OCI-LY1 (cell line): ENCODE measurements at regions not wholly inside any gene's neighbourhood (a gene's known extent, or its start where the extent isn't known, plus 50 kb on each side); places are given as distances from the start of the nearest gene placed in this dataset.

Experiments used
- H2AFZ ChIP-seq: fragments of 200-600 bp; sonication (generic), shearing (Covaris generic); 2 replicates; pipeline ENCODE4 v1.6.0; 2014; ENCODE audit warnings: antibody characterized with exemption, mild to moderate bottlenecking, low read length
- H3F3A ChIP-seq: fragments of 200-600 bp; sonication (generic), shearing (Covaris generic); 2 replicates; pipeline ENCODE4 v1.6.0; 2014; ENCODE audit warnings: mild to moderate bottlenecking, antibody characterized with exemption, low read length, moderate library complexity; ENCODE audit not compliant: insufficient read depth
- H3K27ac ChIP-seq: fragments of 200-600 bp; sonication (generic); 2 replicates; pipeline ENCODE4 v1.5.1; 2014; ENCODE audit warnings: low read length, mixed run types, mild to moderate bottlenecking, low read depth; ENCODE audit not compliant: poor library complexity, severe bottlenecking
- H3K27me3 ChIP-seq: fragments of 200-600 bp; sonication (generic); 2 replicates; pipeline ENCODE4 v1.6.0; 2014; ENCODE audit warnings: antibody characterized with exemption, mild to moderate bottlenecking, low read length, moderate library complexity; ENCODE audit not compliant: insufficient read depth
- H3K36me3 ChIP-seq: fragments of 200-600 bp; sonication (generic); 2 replicates; pipeline ENCODE4 v1.6.1; 2014; ENCODE audit warnings: mild to moderate bottlenecking, antibody characterized with exemption, low read length, moderate library complexity, mixed read lengths; ENCODE audit not compliant: insufficient read depth
- H3K4me1 ChIP-seq: fragments of 200-600 bp; sonication (generic); 2 replicates; pipeline ENCODE4 v1.5.1; 2014; ENCODE audit warnings: mild to moderate bottlenecking, low read length, moderate library complexity; ENCODE audit not compliant: insufficient read depth, severe bottlenecking
- H3K4me2 ChIP-seq: fragments of 200-600 bp; sonication (generic), shearing (Covaris generic); 2 replicates; pipeline ENCODE4 v1.6.1; 2014; ENCODE audit warnings: low read length
- H3K4me3 ChIP-seq: fragments of 200-600 bp; sonication (generic); 2 replicates; pipeline ENCODE4 v1.5.1; 2014; ENCODE audit warnings: low read length, low read depth, mild to moderate bottlenecking, mixed read lengths; ENCODE audit not compliant: poor library complexity, severe bottlenecking
- H3K79me2 ChIP-seq: fragments of 200-600 bp; shearing (Covaris generic); 2 replicates; pipeline ENCODE4 v1.6.1; 2016; ENCODE audit warnings: mixed run types, low read length, mixed read lengths; ENCODE audit not compliant: insufficient read depth
- H3K9ac ChIP-seq: fragments of 200-600 bp; sonication (generic), shearing (Covaris generic); 2 replicates; pipeline ENCODE4 v1.6.1; 2014; ENCODE audit warnings: mild to moderate bottlenecking, low read length, mixed read lengths
- H3K9me2 ChIP-seq: fragments of 200-600 bp; sonication (generic), shearing (Covaris generic); 2 replicates; pipeline ENCODE4 v1.6.1; 2014; ENCODE audit warnings: low read depth, mild to moderate bottlenecking, low read length, mixed read lengths
- H3K9me3 ChIP-seq: fragments of 200-600 bp; shearing (Covaris generic); 2 replicates; pipeline ENCODE4 v1.6.1; 2014; ENCODE audit warnings: low read length, mixed read lengths
- H4K20me1 ChIP-seq: fragments of 200-600 bp; sonication (generic), shearing (Covaris generic); 2 replicates; pipeline ENCODE4 v1.6.0; 2016; ENCODE audit warnings: mild to moderate bottlenecking, low read length; ENCODE audit not compliant: insufficient read depth
- CTCF ChIP-seq: fragments of 200-600 bp; sonication (generic), shearing (Covaris generic); IDR thresholded peaks from 2 replicates; pipeline ENCODE4 v1.5.1; 2017; ENCODE audit warnings: mild to moderate bottlenecking, antibody characterized with exemption, low read length, moderate library complexity, mixed read lengths
- EZH2 ChIP-seq: fragments of 200-600 bp; sonication (generic), shearing (Covaris generic); IDR thresholded peaks from 2 replicates; pipeline ENCODE4 v1.8.0; 2017; ENCODE audit warnings: borderline replicate concordance, mixed run types, mild to moderate bottlenecking, antibody characterized with exemption, low read length, moderate library complexity, mixed read lengths

DNA sequence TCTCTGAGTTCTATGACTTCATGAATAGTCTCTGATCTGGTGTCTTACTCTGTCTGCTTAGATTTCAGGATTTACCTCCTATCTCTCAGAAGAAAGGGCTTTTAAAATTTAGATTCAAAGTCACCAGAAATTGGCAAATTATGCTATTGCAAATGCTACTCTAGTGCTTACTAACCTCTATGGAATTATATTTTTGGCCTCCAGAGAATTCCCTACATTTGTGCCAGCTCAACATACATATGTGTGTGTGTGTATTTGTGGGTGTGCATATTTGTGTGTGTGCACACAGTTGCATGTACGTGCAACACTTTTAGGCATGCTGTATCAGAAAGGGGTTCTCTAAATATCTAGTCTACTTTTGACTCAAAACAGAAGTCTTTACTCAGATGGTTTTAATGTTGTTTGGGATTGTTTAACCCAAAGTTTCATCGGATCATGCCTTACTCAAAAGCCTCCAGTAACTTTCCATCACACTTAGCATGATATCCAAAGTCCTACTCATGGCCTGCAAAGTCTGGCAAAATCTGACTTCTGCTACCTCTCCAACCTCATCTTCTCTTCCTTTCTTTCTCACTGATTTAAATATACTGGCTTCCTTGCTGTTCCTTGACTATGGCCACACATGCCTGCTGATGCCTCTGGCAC, 147.6 kb upstream of the NR3C1 start:
- peaks cover 6% of the 10 kb centered on the region for H3K4me1 ChIP-seq
- no peaks in the 10 kb centered on the region for H3K79me2 ChIP-seq
- H3K9me3 ChIP-seq: no peaks in the 10 kb centered on the region
- no peaks in the 10 kb centered on the region for H3K27me3 ChIP-seq
- H4K20me1 ChIP-seq: no peaks in the 10 kb centered on the region
- no peaks in the 10 kb centered on the region for H3K36me3 ChIP-seq
- no peak overlapping the region for H3K27ac ChIP-seq
- H3F3A ChIP-seq: no peaks in the 10 kb centered on the region
- no peak for TF ChIP-seq CTCF
- no peak for TF ChIP-seq EZH2
- H3K4me3 ChIP-seq: no peak overlapping the region
- no peak overlapping the region for H2AFZ ChIP-seq
- H3K9me2 ChIP-seq: no peaks in the 10 kb centered on the region
- H3K9ac ChIP-seq: no peak overlapping the region
- no peak overlapping the region for H3K4me2 ChIP-seq

- TF ChIP-seq EZH2 (no peak), CTCF (no peak)
- no peak overlapping the region for H3K4me2 ChIP-seq
- no peaks in the 10 kb centered on the region for H3K27me3 ChIP-seq
- H4K20me1 ChIP-seq: no peaks in the 10 kb centered on the region
- H3K36me3 ChIP-seq: no peaks in the 10 kb centered on the region
- no peak overlapping the region for H3K9ac ChIP-seq
- H3K9me2 ChIP-seq: no peaks in the 10 kb centered on the region
- no peaks in the 10 kb centered on the region for H3K79me2 ChIP-seq
- H2AFZ ChIP-seq: no peak overlapping the region
- H3F3A ChIP-seq: no peaks in the 10 kb centered on the region; the same call in 1 of the 2 replicates
- H3K4me3 ChIP-seq: no peak overlapping the region
- H3K27ac ChIP-seq: no peak overlapping the region
- H3K9me3 ChIP-seq: no peaks in the 10 kb centered on the region
- H3K4me1 ChIP-seq: no peaks in the 10 kb centered on the region
Observed at GRCh38 chr5:143547342-143547741, 143.9 kb upstream of the NR3C1 start.

DNA sequence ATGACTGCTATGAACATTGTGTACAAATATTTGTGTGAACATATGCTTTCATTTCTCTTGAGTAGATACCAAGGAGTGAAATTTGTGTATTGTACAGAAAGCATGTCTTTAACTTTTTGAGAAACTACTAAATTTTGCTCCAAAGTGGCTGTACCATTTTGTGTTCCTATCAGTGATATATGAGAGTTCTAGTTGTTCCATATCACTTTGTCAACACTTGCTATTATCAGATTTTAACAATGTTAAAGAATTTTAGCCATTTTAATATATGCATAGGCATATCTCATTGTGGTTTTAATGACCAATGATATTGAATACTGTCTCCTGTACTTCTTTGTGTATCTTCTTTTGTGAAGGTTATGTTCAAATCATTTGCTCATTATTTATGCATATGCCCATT, 142.9 kb upstream of the NR3C1 start:
- TF ChIP-seq CTCF: no peak
- TF ChIP-seq EZH2: no peak
- H2AFZ ChIP-seq: no peak overlapping the region
- no peaks in the 10 kb centered on the region; the same call in 1 of the 2 replicates for H3F3A ChIP-seq
- peaks cover 4% of the 10 kb centered on the region for H3K4me1 ChIP-seq
- no peak overlapping the region for H3K27ac ChIP-seq
- no peak overlapping the region for H3K9ac ChIP-seq
- no peaks in the 10 kb centered on the region for H3K79me2 ChIP-seq
- no peaks in the 10 kb centered on the region for H4K20me1 ChIP-seq
- no peaks in the 10 kb centered on the region for H3K9me3 ChIP-seq
- no peaks in the 10 kb centered on the region for H3K9me2 ChIP-seq
- no peak overlapping the region for H3K4me2 ChIP-seq
- H3K27me3 ChIP-seq: no peaks in the 10 kb centered on the region
- H3K4me3 ChIP-seq: no peak overlapping the region
- no peaks in the 10 kb centered on the region for H3K36me3 ChIP-seq
